Fibroblast of mammary gland (primary cell): ENCODE measurements at regions not wholly inside any gene's neighbourhood (a gene's known extent, or its start where the extent isn't known, plus 50 kb on each side); places are given as distances from the start of the nearest gene placed in this dataset.

Experiments used
- DNase-seq: peaks from one replicate; pipeline ENCODE4 v3.0.0-alpha.2; 2010; ENCODE audit warnings: low read depth
- H3K4me3 ChIP-seq: 2 replicates; pipeline ENCODE4 v1.5.1; 2011; ENCODE audit warnings: low read depth, mild to moderate bottlenecking, low read length, moderate library complexity; ENCODE audit not compliant: control insufficient read depth
- CTCF ChIP-seq: conservative IDR thresholded peaks from 2 replicates; pipeline ENCODE4 v1.5.1; 2011; ENCODE audit warnings: low read depth, low read length, inconsistent platforms; ENCODE audit not compliant: control insufficient read depth, insufficient read depth

- no peak overlapping the region for H3K4me3 ChIP-seq
- no peak for DNase-seq
- TF ChIP-seq CTCF, result no peak
Measured at GRCh38 chr3:72380711-72381493, 467.3 kb downstream of the SHQ1 start.

GRCh38 chr3:72380193-72380592 is 468.1 kb downstream of the SHQ1 start:
- no peak for TF ChIP-seq CTCF
- peak; percentile 61 for DNase-seq
- no peak overlapping the region for H3K4me3 ChIP-seq

GRCh38 chr3:72379500-72380187 is 468.6 kb downstream of the SHQ1 start:
- TF ChIP-seq CTCF, result no peak
- peak; percentile 29 for DNase-seq

GRCh38 chr3:72378287-72378686 is 470.0 kb downstream of the SHQ1 start:
- H3K4me3 ChIP-seq, result no peak overlapping the region
- no peak for DNase-seq
- TF ChIP-seq CTCF, result no peak

More at GRCh38 chr3:72379500-72380187, 468.6 kb downstream of the SHQ1 start:
- no peak overlapping the region for H3K4me3 ChIP-seq

- DNase-seq, result no peak
- no peak for TF ChIP-seq CTCF
Measured at GRCh38 chr3:72376956-72377710, 471.1 kb downstream of the SHQ1 start.

GRCh38 chr3:72375237-72376076 is 472.8 kb downstream of the SHQ1 start:
- no peak overlapping the region for H3K4me3 ChIP-seq
- DNase-seq, result no peak
- TF ChIP-seq CTCF, result no peak

More at GRCh38 chr3:72376956-72377710, 471.1 kb downstream of the SHQ1 start:
- no peak overlapping the region for H3K4me3 ChIP-seq
